ENCODE measurements at regions not wholly inside any gene's neighbourhood (a gene's known extent, or its start where the extent isn't known, plus 50 kb on each side); places are given as distances from the start of the nearest gene placed in this dataset.

DNA sequence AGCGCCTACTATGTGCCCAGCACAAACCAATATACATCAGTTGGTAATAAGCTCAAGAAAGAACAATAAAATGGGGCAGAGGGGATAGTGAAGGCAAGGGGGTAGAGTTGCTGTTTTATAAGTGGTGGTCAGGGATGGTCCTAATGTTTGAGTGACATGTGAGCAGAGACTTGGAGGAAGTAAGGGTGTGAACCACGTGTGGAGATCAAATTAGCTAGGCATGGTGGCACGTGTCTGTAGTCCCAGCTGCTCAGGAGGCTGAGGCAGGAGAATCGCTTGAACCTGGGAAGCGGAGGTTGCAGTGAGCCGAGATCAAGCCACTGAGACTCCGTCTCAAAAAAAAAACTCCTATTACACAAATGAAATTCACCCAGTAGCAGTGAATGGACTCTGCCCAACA lies 56.5 kb downstream of the IRX6 start:
- H3K27me3 ChIP-seq (replicated peaks in 2 of 5; ENCODE audit: control insufficient read depth in 4 of 5, insufficient read depth in 5 of 5, low read length in 4 of 5), result peaks cover 0 to 9% (median 0%) of the 10 kb centered on the region in 5 experiments
- H3K9me3 ChIP-seq (ENCODE audit: control extremely low read depth in 1 of 5, control insufficient read depth in 4 of 5, insufficient read depth in 2 of 5, low read depth in 1 of 5, low read length in 4 of 5), result no peaks in the 10 kb centered on the region
- 25% methylated on average over 1 of the region's 7 CpGs for WGBS (ENCODE audit: insufficient coverage)
- no peak overlapping the region for H3K4me3 ChIP-seq (ENCODE audit: control insufficient read depth in 1 of 7, extremely low read depth in 1 of 7, insufficient read depth in 4 of 7, low read depth in 2 of 7, low read length in 6 of 7)
- ChIA-PET POLR2A (no interaction called here), CTCF (no interaction called here)
- H3K4me1 ChIP-seq (ENCODE audit: control extremely low read depth in 1 of 4, control insufficient read depth in 4 of 4, insufficient read depth in 4 of 4, low read length in 3 of 4), result no peaks in the 10 kb centered on the region
- no peak for DNase-seq
- no peaks in the 10 kb centered on the region for H3K36me3 ChIP-seq (ENCODE audit: control insufficient read depth in 4 of 4, insufficient read depth in 4 of 4, low read length in 3 of 4)
- no peak overlapping the region for H3K27ac ChIP-seq (ENCODE audit: insufficient read depth in 1 of 2, low read depth in 1 of 2, low read length in 2 of 2, poor library complexity in 1 of 2, severe bottlenecking in 2 of 2)

DNA sequence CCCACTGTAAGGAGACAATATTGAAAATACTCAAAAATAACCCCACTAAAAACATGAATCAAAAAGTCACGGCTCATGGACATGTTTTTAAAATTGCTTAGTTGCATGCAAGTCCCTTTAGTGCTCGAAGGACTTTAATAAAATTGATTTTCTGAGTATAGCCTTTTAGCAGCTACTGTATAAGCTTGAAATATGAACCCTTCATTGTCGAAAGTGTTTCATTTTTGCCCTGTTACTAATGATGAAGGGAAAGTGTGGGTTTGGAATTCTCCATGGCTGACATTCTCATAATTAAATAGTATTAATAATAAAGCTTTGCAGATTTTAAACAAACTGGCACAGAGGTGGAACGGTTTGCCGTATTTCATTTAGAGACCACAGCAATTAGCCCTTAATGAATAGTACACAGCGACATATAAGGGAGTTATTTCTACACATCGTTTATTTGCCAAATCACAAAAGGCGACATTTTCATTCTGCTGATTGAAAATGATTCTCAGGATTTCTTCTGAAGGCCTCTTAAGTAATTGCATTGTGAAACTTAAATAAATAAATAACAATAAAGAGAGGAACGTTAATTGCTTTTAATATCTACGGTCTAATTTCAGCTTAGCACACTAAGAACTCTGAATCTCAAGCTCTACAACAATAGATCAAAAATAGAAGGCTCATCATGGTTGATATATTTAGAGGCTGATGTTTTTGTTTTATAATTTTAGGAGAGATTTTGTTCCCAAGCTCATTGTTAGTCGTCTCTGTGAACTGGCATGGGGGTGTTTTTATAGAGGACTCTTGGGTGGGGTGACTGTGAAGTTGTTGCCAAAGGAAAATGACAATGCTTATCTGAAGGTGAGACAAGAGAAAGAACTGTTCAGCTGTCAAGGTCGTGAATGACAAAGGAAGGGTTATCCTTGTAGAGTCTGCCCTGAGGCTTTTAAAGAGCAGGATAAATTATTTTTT lies 60.6 kb downstream of the IRX6 start:
- POLR2A ChIA-PET, result no interaction called here
- CTCF ChIA-PET, result no interaction called here
- Histone ChIP-seq H3K4me3 (ENCODE audit: control insufficient read depth in 1 of 7, extremely low read depth in 1 of 7, insufficient read depth in 4 of 7, low read depth in 2 of 7, low read length in 6 of 7) (no peak overlapping the region), H3K27ac (ENCODE audit: insufficient read depth in 1 of 2, low read depth in 1 of 2, low read length in 2 of 2, poor library complexity in 1 of 2, severe bottlenecking in 2 of 2) (no peak overlapping the region), H3K4me1 (ENCODE audit: control extremely low read depth in 1 of 4, control insufficient read depth in 4 of 4, insufficient read depth in 4 of 4, low read length in 3 of 4) (no peaks in the 10 kb centered on the region), H3K27me3 (replicated peaks in 2 of 5; ENCODE audit: control insufficient read depth in 4 of 5, insufficient read depth in 5 of 5, low read length in 4 of 5) (peaks cover 0 to 12% (median 0%) of the 10 kb centered on the region in 5 experiments), H3K9me3 (ENCODE audit: control extremely low read depth in 1 of 5, control insufficient read depth in 4 of 5, insufficient read depth in 2 of 5, low read depth in 1 of 5, low read length in 4 of 5) (no peaks in the 10 kb centered on the region), H3K36me3 (ENCODE audit: control insufficient read depth in 4 of 4, insufficient read depth in 4 of 4, low read length in 3 of 4) (no peaks in the 10 kb centered on the region)
- no peak for DNase-seq
- WGBS (ENCODE audit: insufficient coverage), result 91% methylated on average over 6 of the region's 12 CpGs

DNA sequence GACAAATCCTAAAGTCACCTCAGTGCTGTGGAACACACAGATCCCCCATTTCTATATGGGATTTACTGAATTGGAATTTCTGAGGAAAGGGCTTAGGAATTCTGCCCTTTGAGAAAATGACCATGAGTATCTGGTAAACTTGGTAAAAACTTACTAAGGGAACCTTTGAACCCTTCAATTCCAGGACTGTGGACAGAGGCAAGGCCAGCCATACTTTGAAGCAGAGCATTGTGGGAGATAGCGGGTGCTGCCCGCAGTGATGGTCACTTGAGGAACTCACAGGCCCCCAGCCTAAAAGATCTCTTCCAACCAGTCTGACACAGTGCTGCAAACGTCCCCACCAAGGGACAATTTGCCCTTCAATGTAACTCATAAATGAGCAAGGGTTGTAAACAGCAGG lies 61.4 kb downstream of the IRX6 start:
- DNase-seq, result no peak
- ChIA-PET CTCF (no interaction called here), POLR2A (no interaction called here)
- H3K27ac ChIP-seq (ENCODE audit: insufficient read depth in 1 of 2, low read depth in 1 of 2, low read length in 2 of 2, poor library complexity in 1 of 2, severe bottlenecking in 2 of 2), result no peak overlapping the region
- H3K27me3 ChIP-seq (replicated peaks in 2 of 5; ENCODE audit: control insufficient read depth in 4 of 5, insufficient read depth in 5 of 5, low read length in 4 of 5), result peaks cover 0 to 12% (median 0%) of the 10 kb centered on the region in 5 experiments
- H3K4me1 ChIP-seq (ENCODE audit: control extremely low read depth in 1 of 4, control insufficient read depth in 4 of 4, insufficient read depth in 4 of 4, low read length in 3 of 4), result no peaks in the 10 kb centered on the region
- H3K36me3 ChIP-seq (ENCODE audit: control insufficient read depth in 4 of 4, insufficient read depth in 4 of 4, low read length in 3 of 4), result no peaks in the 10 kb centered on the region
- H3K9me3 ChIP-seq (ENCODE audit: control extremely low read depth in 1 of 5, control insufficient read depth in 4 of 5, insufficient read depth in 2 of 5, low read depth in 1 of 5, low read length in 4 of 5), result no peaks in the 10 kb centered on the region
- WGBS (ENCODE audit: insufficient coverage), result 95% methylated on average over 3 of the region's 3 CpGs
- H3K4me3 ChIP-seq (ENCODE audit: control insufficient read depth in 1 of 7, extremely low read depth in 1 of 7, insufficient read depth in 4 of 7, low read depth in 2 of 7, low read length in 6 of 7), result no peak overlapping the region

DNA sequence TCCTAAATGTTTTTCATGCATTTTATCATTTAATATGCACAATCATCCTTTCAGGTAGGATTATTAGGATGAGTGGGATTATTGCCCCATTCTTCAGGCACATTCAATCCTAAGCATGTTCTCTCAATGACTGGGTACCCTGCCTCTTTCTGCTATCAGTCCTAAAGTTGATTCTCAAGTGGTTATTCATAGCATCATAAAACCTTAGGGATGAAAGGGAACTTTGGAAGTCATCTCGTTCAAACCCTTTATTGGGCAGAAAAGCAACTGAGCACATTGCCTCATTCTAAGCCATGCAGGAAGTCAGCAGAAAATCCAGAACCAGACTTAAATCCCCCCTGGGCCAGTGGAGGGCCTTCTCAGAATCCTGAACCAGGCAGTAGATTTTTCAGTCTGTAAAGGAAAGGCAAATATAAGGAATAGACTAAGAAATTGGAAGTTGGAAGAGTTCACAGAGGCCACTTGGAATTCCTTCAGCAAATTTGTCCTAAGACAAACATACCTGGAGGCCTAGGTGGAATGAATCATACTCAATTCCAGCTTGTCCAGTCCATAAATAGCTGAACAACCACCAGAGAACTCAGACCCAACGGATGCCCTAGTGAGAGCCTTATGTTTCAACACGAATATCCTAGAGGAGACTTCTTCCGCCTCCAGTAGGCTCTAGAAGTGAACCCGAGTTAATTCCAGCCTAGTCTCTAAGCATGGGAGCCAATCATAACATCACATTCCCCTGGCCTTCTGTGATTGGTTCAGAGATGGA lies 62.7 kb downstream of the IRX6 start:
- H3K27me3 ChIP-seq (replicated peaks in 2 of 5; ENCODE audit: control insufficient read depth in 4 of 5, insufficient read depth in 5 of 5, low read length in 4 of 5), result peaks cover 0 to 11% (median 0%) of the 10 kb centered on the region in 5 experiments
- no peaks in the 10 kb centered on the region for H3K9me3 ChIP-seq (ENCODE audit: control extremely low read depth in 1 of 5, control insufficient read depth in 4 of 5, insufficient read depth in 2 of 5, low read depth in 1 of 5, low read length in 4 of 5)
- no peak overlapping the region for H3K4me3 ChIP-seq (ENCODE audit: control insufficient read depth in 1 of 7, extremely low read depth in 1 of 7, insufficient read depth in 4 of 7, low read depth in 2 of 7, low read length in 6 of 7)
- no peaks in the 10 kb centered on the region for H3K4me1 ChIP-seq (ENCODE audit: control extremely low read depth in 1 of 4, control insufficient read depth in 4 of 4, insufficient read depth in 4 of 4, low read length in 3 of 4)
- no peak for DNase-seq
- WGBS (ENCODE audit: insufficient coverage), result 97% methylated on average over 4 of the region's 5 CpGs
- ChIA-PET POLR2A (no interaction called here), CTCF (no interaction called here)
- no peaks in the 10 kb centered on the region for H3K36me3 ChIP-seq (ENCODE audit: control insufficient read depth in 4 of 4, insufficient read depth in 4 of 4, low read length in 3 of 4)
- H3K27ac ChIP-seq (ENCODE audit: insufficient read depth in 1 of 2, low read depth in 1 of 2, low read length in 2 of 2, poor library complexity in 1 of 2, severe bottlenecking in 2 of 2), result no peak overlapping the region

DNA sequence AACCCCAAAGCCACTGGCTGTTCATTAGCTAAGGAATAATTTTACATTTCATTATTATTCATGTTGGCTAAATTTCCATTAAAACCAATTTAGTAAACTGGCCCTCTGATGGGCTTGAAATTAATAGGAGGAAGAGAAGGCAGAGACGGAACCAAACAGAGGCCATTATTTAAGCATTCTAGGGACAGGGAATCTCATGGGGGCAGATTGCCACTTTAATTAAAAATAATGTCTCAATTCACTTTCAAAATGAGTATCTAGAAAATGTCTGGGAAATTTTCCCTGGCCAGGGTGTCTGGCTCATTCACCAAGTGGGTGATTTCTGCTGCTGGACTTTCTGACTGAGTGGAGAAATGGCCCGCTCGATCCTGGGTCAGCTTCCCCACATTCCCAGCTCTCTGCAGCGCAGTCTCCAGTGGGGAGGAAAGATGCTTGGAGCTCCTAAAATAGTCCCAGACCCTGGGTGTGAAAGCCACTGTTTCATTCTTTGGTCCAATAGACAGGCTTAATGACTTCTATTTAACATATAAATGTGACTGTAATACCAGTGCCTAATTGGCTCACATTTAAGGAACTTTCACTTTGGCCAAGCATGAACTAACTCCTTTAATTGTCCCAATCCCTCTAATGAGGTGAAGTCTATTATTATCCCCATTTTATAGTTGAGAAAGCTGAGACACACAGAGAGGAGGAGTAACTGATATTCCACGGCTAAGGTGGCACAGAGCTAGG lies 64.3 kb downstream of the IRX6 start:
- WGBS (ENCODE audit: insufficient coverage), result 90% methylated on average over 1 of the region's 5 CpGs
- Histone ChIP-seq H3K4me3 (ENCODE audit: control insufficient read depth in 1 of 7, extremely low read depth in 1 of 7, insufficient read depth in 4 of 7, low read depth in 2 of 7, low read length in 6 of 7) (no peak overlapping the region), H3K27me3 (replicated peaks in 2 of 5; ENCODE audit: control insufficient read depth in 4 of 5, insufficient read depth in 5 of 5, low read length in 4 of 5) (peaks cover 0 to 4% (median 0%) of the 10 kb centered on the region in 5 experiments), H3K36me3 (ENCODE audit: control insufficient read depth in 4 of 4, insufficient read depth in 4 of 4, low read length in 3 of 4) (no peaks in the 10 kb centered on the region), H3K27ac (ENCODE audit: insufficient read depth in 1 of 2, low read depth in 1 of 2, low read length in 2 of 2, poor library complexity in 1 of 2, severe bottlenecking in 2 of 2) (no peak overlapping the region), H3K4me1 (ENCODE audit: control extremely low read depth in 1 of 4, control insufficient read depth in 4 of 4, insufficient read depth in 4 of 4, low read length in 3 of 4) (no peaks in the 10 kb centered on the region), H3K9me3 (ENCODE audit: control extremely low read depth in 1 of 5, control insufficient read depth in 4 of 5, insufficient read depth in 2 of 5, low read depth in 1 of 5, low read length in 4 of 5) (no peaks in the 10 kb centered on the region)
- ChIA-PET POLR2A (no interaction called here), CTCF (no interaction called here)
- DNase-seq, result no peak

DNA sequence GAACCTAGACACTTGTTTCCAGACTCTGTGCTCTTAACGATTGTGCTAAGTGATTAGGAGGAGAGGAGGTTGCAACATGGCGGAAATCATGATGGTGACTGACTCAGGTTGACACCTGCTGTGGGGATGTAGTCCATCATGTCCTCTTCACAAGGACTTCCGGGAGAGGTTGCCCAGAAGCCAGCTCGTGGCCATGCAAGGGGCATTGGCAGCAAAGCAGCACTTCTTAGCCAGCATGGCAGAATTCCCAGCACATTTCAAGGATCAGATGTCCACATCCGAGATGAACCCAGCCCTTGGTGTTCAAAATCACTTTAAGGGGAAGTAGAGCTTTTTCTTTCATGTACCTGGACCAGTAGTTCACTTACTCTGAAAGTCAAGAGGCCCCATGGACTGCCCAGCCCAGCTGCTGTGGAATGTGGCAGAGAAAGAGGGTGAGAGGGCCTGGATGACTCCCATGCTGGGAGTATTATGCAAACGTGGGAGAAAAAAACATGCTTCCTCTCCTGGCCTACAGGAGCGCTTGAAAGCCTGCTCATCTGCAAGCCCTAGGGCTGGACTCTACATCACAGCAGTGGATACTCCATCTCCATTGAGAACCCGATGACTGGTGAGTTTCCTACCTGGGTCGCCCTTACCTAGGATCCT lies 65.5 kb downstream of the IRX6 start:
- ChIA-PET POLR2A (no interaction called here), CTCF (interaction anchor here (1.1 kb wide), 1 partner anchor 75 kb away, joined by 4 read pairs; no protein-coding TSS in a partner anchor)
- DNase-seq, result no peak
- Histone ChIP-seq H3K4me1 (ENCODE audit: control extremely low read depth in 1 of 4, control insufficient read depth in 4 of 4, insufficient read depth in 4 of 4, low read length in 3 of 4) (no peaks in the 10 kb centered on the region), H3K36me3 (ENCODE audit: control insufficient read depth in 4 of 4, insufficient read depth in 4 of 4, low read length in 3 of 4) (no peaks in the 10 kb centered on the region), H3K27me3 (replicated peaks in 2 of 5; ENCODE audit: control insufficient read depth in 4 of 5, insufficient read depth in 5 of 5, low read length in 4 of 5) (peaks cover 0 to 7% (median 0%) of the 10 kb centered on the region in 5 experiments), H3K9me3 (ENCODE audit: control extremely low read depth in 1 of 5, control insufficient read depth in 4 of 5, insufficient read depth in 2 of 5, low read depth in 1 of 5, low read length in 4 of 5) (no peaks in the 10 kb centered on the region), H3K27ac (ENCODE audit: insufficient read depth in 1 of 2, low read depth in 1 of 2, low read length in 2 of 2, poor library complexity in 1 of 2, severe bottlenecking in 2 of 2) (no peak overlapping the region), H3K4me3 (ENCODE audit: control insufficient read depth in 1 of 7, extremely low read depth in 1 of 7, insufficient read depth in 4 of 7, low read depth in 2 of 7, low read length in 6 of 7) (no peak overlapping the region)
- 93% methylated on average over 9 of the region's 9 CpGs for WGBS (ENCODE audit: insufficient coverage)
